Right ventricle myocardium superior (tissue), 1 donor: ENCODE measurements at regions not wholly inside any gene's neighbourhood (a gene's known extent, or its start where the extent isn't known, plus 50 kb on each side); places are given as distances from the start of the nearest gene placed in this dataset.

Experiments
- ATAC-seq: fragments of 200-7000 bp; cut with Tn5 transposase; one replicate; pipeline ENCODE4 v1.9.1; 2020; ENCODE audit warnings: mild to moderate bottlenecking; ENCODE audit not compliant: poor library complexity
- DNase-seq: peaks from one replicate; pipeline ENCODE4 v3.0.0-alpha.2; 2020
- intact Hi-C: fragments of 100-400 bp; cut with DNase I; formaldehyde crosslinking; loops from one replicate; pipeline ENCODE4 v1.11.2; 2022
- donor health status: DM: no; HTN: yes; CAD: no; lungs with severe emphysema.

DNA sequence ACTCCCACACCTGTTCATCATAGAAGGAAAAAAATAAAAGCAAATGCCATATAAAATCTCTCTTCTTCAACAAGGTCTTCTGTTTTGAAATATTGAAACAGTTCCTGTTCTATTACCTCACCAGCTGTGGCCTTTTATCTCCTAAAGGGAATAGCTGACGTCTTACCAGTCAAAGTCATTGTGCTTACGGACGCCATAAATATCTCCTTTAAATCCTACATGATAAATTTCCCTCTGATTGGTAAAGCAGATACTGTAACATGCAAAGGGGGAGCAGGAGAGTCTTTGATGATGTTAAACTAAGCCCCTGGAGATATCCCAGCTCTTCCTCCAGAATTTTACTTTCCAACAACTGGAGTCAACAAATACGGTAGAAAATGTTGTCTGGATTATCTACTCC lies 168.4 kb downstream of the ZC3H11B start:
- DNase-seq: no peak
- ATAC-seq: no peak
- intact Hi-C loops: no loop called here

DNA sequence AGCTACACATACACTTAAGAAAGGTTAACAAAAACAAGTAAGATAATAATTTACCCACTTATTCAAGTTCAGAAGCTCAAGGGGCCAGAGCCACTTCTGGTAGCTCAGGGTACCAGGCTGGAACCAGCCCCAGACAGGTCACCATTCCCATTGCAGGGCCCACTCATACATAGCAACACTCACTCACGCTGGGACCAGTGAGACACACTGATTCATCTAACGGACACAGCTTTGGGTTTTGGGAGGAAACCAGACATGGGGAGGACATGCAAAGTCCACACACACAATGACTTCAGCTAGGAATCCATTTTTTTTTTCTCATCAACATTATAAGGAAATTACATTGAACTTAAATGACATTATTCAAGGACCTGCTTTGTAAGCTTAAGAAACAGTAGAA lies 169.1 kb downstream of the ZC3H11B start:
- DNase-seq: no peak
- intact Hi-C loops: no loop called here
- no peak for ATAC-seq

DNA sequence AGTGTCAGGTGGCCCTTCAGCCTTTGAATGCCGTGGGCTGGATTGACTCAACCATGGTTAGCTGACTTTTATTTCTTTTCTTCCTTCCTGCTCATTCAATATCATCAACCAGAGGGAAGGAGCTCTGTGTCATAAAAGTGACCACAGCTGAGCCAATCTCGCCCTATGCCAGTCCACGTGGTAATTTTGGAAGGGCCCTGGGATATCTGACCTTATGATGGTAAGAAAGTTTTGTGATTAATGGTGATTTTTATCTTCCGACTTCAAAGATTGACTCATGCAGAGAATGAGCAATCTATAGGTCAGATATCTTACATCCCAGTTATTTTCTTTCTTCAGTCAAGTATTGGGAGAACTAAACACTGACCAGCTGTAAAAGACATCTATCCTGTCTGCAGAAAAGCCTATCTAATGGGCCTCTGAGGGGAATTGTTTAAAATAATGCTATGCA lies 170.3 kb downstream of the ZC3H11B start:
- intact Hi-C loops: no loop called here
- no peak for DNase-seq
- no peak for ATAC-seq

DNA sequence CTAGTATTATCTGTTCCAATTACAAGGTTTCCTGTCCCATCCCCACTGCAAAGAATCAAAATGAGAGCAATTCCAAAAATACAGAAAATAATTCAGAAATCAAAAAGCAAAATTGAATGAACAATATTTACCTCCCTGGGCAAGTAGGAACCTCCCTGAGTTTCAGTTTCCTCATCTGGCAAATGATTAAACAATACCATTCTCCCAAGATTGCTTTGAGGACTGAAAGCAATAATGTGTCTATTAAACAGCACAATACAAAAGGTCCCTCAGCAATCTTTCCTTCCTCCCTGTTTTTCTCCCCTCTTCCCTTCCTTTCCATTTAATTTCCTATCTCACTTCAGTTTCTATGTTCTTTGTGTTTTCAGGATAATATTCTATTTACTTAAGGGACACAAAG lies 171.0 kb downstream of the ZC3H11B start:
- intact Hi-C loops: no loop called here
- ATAC-seq: no peak
- DNase-seq: no peak

DNA sequence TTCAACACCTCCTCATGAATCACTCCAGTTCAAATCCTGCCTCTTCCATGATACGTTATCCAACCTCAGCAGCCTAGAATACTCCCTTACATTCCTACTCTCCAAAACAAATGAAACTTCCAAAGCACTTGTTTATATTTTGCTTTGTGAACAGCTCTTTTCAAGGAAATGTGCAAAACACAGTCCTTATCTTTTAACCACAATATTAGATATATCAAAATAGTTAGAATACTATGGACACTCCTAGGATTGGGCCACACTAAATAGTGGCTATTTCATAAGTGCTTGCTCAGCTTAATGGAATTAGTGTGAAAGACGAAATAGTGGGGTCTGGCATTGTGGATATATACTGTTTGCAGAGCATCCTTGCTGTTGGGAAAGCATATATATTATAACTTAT lies 173.5 kb downstream of the ZC3H11B start:
- intact Hi-C loops: no loop called here
- ATAC-seq (no peak), DNase-seq (no peak)

DNA sequence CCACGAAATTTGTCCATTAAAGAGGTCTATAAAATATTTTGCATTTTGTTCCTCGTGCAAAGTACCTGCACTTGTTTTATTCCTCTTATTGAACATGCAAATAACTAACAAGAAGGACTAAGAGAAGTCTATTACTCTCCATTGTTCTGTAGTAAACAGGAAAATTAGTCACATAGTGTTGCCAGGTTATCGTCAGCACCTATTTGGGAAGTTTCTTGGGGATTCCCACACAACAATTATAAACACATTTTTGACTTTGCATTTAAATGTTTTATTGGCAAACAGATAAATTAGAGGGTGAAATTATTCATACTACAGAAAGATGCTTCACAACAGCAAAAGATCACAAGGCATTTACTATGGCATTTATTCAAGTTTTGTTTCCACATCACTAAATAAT lies 174.5 kb downstream of the ZC3H11B start:
- no peak for ATAC-seq
- DNase-seq: no peak
- intact Hi-C loops: no loop called here

DNA sequence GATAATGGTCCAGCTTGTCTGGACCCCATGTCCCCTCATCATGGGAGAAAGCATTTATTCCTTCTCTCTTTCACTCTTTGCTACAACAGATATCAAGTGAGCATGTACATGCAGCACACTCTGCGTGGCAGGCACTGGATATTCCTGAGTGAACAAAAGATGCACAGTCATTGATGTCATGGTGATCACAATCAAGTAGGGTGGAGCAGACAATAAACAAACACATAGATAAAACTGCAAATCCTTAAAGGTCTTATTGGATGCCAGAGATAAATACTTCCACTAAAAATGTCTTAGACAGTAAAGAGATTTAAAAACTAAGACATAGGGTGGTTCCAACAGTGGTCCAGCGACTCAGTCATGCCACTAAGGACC lies 178.0 kb downstream of the ZC3H11B start:
- intact Hi-C loops: no loop called here
- ATAC-seq (no peak), DNase-seq (no peak)

DNA sequence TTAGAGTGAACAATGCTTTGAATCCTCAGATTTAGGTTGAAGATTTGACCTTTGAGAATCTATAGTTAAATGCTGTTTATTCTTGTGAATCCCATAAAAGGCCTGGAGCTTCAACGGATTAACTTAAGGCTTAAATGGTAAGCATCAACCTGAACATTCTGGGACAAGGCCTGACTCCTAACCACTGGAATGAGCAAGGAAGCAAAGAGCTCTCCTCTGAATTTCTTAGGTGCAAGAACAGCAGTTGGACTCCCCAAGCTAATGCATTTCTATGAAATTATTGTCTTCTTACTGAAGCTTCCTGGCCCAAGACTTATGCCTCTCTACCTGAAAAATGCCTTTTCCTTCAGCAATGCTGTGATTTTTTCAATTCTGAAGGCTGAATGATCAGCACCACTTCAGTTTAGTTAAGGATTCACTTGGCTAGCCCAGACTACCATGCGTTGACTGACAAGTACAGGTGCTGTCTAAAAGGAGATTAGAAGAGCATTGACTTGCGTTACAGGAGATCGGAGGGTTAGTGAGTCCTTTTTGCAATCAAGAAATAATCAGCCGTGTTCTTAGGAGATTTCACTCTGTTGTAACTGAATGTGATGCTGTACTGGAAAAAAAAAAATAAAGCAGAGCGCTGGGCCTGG lies 178.5 kb downstream of the ZC3H11B start:
- DNase-seq (no peak), ATAC-seq (no peak)
- intact Hi-C loops: no loop called here

DNA sequence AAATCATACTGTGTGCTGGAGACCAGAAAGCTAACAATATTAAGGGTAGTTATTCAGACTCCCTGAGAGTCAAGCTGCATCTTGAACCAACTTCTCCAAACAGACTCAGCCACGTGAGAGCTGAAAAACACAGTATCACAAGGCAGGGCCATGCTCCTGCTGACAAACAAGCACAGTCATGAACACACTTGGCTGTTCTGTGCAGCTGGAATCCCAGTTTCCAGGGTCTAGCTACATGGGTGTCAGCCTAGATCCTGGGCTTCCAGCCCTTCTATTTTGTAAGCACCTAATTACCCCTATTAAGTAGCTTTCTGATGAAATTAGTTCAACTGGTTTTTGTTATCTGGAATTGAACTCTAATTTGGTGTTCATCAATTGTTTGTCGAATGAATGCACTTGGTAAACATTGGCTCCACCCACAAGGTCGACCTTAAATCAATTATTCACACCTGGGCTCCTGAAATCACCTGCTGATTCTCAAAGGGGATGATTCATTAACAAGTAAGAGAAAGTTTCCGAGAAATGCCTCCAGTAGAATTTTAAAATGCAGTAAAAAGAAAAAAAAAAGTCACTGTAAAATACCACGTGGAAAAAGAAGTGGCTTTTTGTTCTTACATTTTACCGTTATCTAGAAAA lies 179.3 kb downstream of the ZC3H11B start:
- ATAC-seq: peak; percentile 41
- no peak for DNase-seq
- intact Hi-C loops: no loop called here

DNA sequence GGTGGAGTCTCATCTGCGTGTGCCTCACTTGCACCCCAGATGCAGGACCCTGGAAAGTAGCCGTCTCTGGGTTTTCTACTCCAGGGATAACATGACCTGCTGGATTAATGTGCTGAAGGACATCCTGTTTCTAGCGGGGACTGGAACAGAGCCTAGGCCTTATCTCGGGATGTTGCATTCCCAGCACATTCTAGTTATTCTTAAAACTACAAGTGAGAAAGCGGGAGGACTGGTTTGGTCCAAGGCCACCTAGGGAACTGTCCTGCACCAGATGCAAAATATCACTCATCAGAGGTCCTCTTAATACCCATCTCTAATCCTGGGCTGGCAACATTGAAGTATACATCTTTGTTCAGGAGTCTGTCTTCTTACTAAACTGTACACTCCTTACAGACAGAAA lies 179.9 kb downstream of the ZC3H11B start:
- ATAC-seq: peak; percentile 93
- intact Hi-C loops: no loop called here
- DNase-seq: no peak

- ATAC-seq: no peak
- no peak for DNase-seq
- intact Hi-C loops: no loop called here
These were observed 180.7 kb downstream of the ZC3H11B start for GRCh38 chr1:219432191-219432606.

GRCh38 chr1:219430419-219430818 lies 182.5 kb downstream of the ZC3H11B start:
- ATAC-seq (no peak), DNase-seq (no peak)
- intact Hi-C loops: no loop called here

DNA sequence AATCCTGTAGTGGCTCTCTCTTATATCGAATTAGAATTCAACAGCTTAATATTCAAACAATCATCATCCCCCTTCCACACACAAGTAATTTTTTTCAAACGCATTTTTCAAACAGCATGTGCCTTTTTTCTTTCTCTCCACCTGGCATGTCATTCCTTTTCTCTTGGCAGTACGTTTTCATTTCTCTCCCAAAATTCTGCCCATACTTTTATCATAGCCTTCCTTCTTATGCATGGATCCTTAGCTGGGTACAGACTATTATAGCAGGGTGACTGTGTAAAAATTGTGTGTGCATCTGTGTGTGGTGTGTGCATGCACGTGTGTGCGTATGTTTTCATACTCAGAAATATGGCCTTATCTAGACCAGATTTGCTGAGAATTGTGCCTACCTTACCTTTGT lies 184.3 kb downstream of the ZC3H11B start:
- intact Hi-C loops: no loop called here
- ATAC-seq (no peak), DNase-seq (no peak)

DNA sequence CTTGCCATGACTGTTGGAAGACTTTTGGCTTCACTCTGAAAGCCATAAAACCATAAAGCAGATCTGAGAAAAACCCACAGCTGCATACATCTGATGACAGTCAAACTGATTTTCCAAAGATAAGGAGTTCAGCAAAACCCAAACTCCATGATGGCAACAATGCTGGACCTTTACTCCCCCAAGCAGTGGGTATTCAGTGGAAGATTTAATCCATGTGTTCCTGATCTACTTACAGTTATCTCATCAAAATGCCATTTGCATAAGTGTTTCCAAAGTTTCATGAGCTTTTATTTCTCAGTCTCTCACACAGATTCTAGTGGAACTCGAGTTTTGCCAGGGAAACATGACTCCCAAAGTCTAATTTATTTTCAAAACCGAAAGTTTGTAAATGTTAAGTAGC lies 184.9 kb downstream of the ZC3H11B start:
- ATAC-seq (no peak), DNase-seq (no peak)

DNA sequence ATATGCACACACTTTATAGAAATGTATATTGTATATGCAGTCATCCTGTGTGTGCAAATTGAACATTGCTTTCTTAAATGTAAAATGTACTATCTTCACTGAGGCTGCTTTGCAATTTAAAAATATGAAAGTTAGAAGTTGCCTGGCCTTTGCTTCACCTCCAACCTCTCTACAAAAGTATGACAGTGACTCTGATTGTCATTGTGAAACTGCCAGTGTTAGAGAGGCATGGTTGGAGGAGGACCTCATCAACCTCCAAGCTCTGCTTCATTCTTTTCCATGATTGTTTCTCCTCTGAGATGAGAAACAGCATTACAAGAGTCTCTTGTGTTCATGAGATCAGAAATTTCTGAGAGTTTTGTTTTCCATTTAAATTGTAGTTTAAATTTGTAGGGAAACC lies 185.5 kb downstream of the ZC3H11B start:
- DNase-seq: no peak
- intact Hi-C loops: no loop called here
- no peak for ATAC-seq

More for the DNA sequence above, 184.9 kb downstream of the ZC3H11B start:
- intact Hi-C loops: no loop called here

GRCh38 chr1:219422811-219423598 lies 189.9 kb downstream of the ZC3H11B start:
- DNase-seq (no peak), ATAC-seq (no peak)
- intact Hi-C loops: no loop called here

GRCh38 chr1:219420913-219421312 lies 192.0 kb downstream of the ZC3H11B start:
- DNase-seq (no peak), ATAC-seq (no peak)
- intact Hi-C loops: no loop called here

GRCh38 chr1:219419860-219420259 lies 193.0 kb downstream of the ZC3H11B start:
- no peak for DNase-seq
- intact Hi-C loops: no loop called here
- ATAC-seq: no peak

DNA sequence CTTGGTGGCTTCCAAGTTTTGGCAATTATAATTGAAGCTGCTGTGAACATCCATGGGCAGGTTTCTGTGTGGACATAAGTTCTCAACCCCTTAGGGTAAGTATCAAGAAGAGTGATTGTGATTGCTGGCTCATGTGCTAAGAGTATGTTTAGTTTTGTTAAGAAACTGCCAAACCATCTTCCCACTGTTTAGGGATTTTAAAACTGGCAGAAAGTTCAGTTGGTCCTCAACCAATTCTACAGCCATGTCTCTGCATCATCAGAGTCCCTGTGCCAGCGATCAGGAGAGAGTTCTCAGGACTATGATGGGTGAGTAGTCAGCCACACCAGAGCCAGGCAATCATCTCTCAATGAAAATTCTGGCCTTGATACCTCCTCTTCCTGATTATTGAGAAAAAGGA lies 193.8 kb downstream of the ZC3H11B start:
- intact Hi-C loops: no loop called here
- ATAC-seq (no peak), DNase-seq (no peak)

DNA sequence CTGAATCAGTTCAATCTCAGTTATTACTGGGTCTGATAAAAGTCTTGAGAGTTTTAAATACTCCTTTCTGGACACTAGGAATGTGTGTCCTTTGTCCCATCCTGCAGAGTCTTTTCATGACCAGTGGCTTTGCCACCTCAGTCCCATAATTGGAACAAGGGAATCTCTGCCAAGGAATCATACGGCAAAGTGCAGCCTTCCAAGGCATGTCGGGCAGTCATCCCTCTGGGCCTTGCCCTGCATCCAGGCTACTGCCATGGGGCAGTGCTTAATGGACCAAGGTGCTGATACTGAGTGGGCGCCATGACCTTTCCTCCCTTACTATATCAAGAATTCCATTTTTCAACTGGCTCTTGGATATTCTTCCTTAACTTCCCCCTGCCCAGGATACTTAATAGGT lies 195.3 kb downstream of the ZC3H11B start:
- intact Hi-C loops: no loop called here

More for the DNA sequence above, 195.3 kb downstream of the ZC3H11B start:
- ATAC-seq (peak; percentile 81), DNase-seq (no peak)
